Mammary epithelial cell (primary cell): ENCODE measurements at regions not wholly inside any gene's neighbourhood (a gene's known extent, or its start where the extent isn't known, plus 50 kb on each side); places are given as distances from the start of the nearest gene placed in this dataset.

Experiments
- EZH2 ChIP-seq: IDR thresholded peaks from 2 replicates; pipeline ENCODE4 v1.6.1; 2012; ENCODE audit warnings: low read length, inconsistent platforms, borderline replicate concordance
- TF ChIP-seq, protein P1 (sequence below), 2 donors: IDR thresholded peaks in 1 of 2; conservative IDR thresholded peaks in 1 of 2; 2 replicates each; pipeline ENCODE4 v1.5.1; 2011 to 2012; ENCODE audit warnings: inconsistent platforms in 2 of 2, low read length in 2 of 2, mild to moderate bottlenecking in 2 of 2, control low read depth in 1 of 2, low read depth in 1 of 2; ENCODE audit not compliant: insufficient read depth in 1 of 2; ENCODE audit errors: extremely low read depth in 1 of 2

- TF ChIP-seq, protein P1, sequence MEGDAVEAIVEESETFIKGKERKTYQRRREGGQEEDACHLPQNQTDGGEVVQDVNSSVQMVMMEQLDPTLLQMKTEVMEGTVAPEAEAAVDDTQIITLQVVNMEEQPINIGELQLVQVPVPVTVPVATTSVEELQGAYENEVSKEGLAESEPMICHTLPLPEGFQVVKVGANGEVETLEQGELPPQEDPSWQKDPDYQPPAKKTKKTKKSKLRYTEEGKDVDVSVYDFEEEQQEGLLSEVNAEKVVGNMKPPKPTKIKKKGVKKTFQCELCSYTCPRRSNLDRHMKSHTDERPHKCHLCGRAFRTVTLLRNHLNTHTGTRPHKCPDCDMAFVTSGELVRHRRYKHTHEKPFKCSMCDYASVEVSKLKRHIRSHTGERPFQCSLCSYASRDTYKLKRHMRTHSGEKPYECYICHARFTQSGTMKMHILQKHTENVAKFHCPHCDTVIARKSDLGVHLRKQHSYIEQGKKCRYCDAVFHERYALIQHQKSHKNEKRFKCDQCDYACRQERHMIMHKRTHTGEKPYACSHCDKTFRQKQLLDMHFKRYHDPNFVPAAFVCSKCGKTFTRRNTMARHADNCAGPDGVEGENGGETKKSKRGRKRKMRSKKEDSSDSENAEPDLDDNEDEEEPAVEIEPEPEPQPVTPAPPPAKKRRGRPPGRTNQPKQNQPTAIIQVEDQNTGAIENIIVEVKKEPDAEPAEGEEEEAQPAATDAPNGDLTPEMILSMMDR (conservative IDR thresholded peaks at IDR 0.05 in 1 of 2, IDR thresholded peaks at IDR 0.05 in 1 of 2; ENCODE audit: extremely low read depth in 1 of 2, insufficient read depth in 1 of 2, low read depth in 1 of 2, low read length in 2 of 2): peak; percentile 29 to 65
- no peak for TF ChIP-seq EZH2
Observed at GRCh38 chr11:121757480-121758125, 304.8 kb upstream of the SORL1-AS1 start.
